Sigmoid colon (tissue), 6 donors: ENCODE measurements at regions not wholly inside any gene's neighbourhood (a gene's known extent, or its start where the extent isn't known, plus 50 kb on each side); places are given as distances from the start of the nearest gene placed in this dataset.

ENCODE experiments used
- DNase-seq: peaks from one replicate; pipeline ENCODE4 v3.0.0-alpha.2; 2019
- H3K27ac ChIP-seq, 4 donors: fragments of 200-600 bp; sonication (generic); one replicate each; pipeline ENCODE4 v1.5.1; 2016 to 2019; ENCODE audit warnings: mild to moderate bottlenecking in 1 of 4
- H3K27me3 ChIP-seq, 3 donors: fragments of 200-600 bp; sonication (generic); one replicate each; pipeline ENCODE4 v1.5.1; 2019; ENCODE audit warnings: mild to moderate bottlenecking in 1 of 3
- H3K36me3 ChIP-seq, 4 donors: fragments of 200-600 bp; sonication (generic); one replicate each; pipeline ENCODE4 v1.5.1; 2016 to 2019
- H3K4me1 ChIP-seq, 4 donors: fragments of 200-600 bp; sonication (generic); one replicate each; pipeline ENCODE4 v1.5.1; 2017 to 2019
- H3K4me3 ChIP-seq, 4 donors: fragments of 200-600 bp; sonication (generic); one replicate each; pipeline ENCODE4 v1.5.1; 2017 to 2019; ENCODE audit warnings: mild to moderate bottlenecking in 2 of 4, moderate library complexity in 1 of 4
- H3K9me3 ChIP-seq, 4 donors: fragments of 200-600 bp in 3 of 4; sonication (generic) in 3 of 4; one replicate each; pipeline versions ENCODE4 v1.5.1 to v1.6.1; 2013 to 2019
- CTCF ChIP-seq, 4 experiments: fragments of 450-650 bp in 3 of 4; fragments of 200-600 bp in 1 of 4; IDR thresholded peaks; one replicate each; pipeline ENCODE4 v1.5.1; 2016 to 2019; ENCODE audit warnings: antibody characterized with exemption in 4 of 4, mild to moderate bottlenecking in 3 of 4, moderate library complexity in 2 of 4
- EP300 ChIP-seq, 4 donors: sonication (generic); formaldehyde crosslinking; IDR thresholded peaks; one replicate each; pipeline ENCODE4 v1.6.1; 2017; ENCODE audit warnings: antibody characterized with exemption in 4 of 4
- POLR2A ChIP-seq, 2 donors: fragments of 450-650 bp; IDR thresholded peaks; one replicate each; pipeline ENCODE4 v1.6.1; 2016; ENCODE audit warnings: antibody characterized with exemption in 2 of 2, mild to moderate bottlenecking in 2 of 2, moderate library complexity in 2 of 2
- POLR2AphosphoS5 ChIP-seq, 4 donors: sonication (generic); formaldehyde crosslinking; IDR thresholded peaks; one replicate each; pipeline ENCODE4 v1.6.1; 2017; ENCODE audit warnings: antibody characterized with exemption in 4 of 4
- WGBS, 2 donors: extraction: QIAGEN DNeasy Blood & Tissue Kit; methylation state at CpG; one replicate each; pipeline ENCODE4 v1.1.7; 2013; 5-methylcytosine and 5-hydroxymethylcytosine counted together
- intact Hi-C: fragments of 100-400 bp; cut with DNase I; formaldehyde crosslinking; loops from one replicate; pipeline ENCODE4 v1.15.1; 2023
- donor health status: healthy with polysubstance abuse.
- donor health status: healthy.

DNA sequence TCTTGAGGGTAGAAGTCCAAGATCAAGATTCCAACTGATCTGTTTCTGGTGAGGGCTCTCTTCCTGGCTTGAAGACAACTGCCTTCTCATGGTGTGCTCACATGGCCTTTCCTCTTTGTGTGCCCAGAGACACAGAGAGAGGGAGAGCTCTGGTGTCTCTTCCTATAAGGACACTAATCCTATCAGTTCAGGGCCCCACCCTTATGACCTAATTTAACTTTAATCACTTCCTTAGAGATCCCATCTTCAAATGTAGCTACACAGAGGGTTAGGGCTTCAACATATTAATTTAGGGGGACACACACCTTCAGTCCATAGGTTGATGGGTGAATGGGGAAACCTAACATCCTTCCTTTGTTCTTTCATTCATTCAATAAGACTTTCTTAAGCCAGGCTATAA lies 144.6 kb downstream of the MN1 start:
- no peak overlapping the region for H3K27ac ChIP-seq
- intact Hi-C loops, result no loop called here
- peaks cover 0 to under 1% (median 0%) of the 10 kb centered on the region in 4 donors for H3K4me1 ChIP-seq
- TF ChIP-seq POLR2AphosphoS5 (IDR thresholded peaks at IDR 0.05) (no peak), POLR2A (IDR thresholded peaks at IDR 0.05) (no peak), EP300 (IDR thresholded peaks at IDR 0.05) (no peak), CTCF (IDR thresholded peaks at IDR 0.05) (no peak)
- no peaks in the 10 kb centered on the region for H3K27me3 ChIP-seq
- no peak overlapping the region for H3K4me3 ChIP-seq
- H3K36me3 ChIP-seq, result no peaks in the 10 kb centered on the region
- no peak for DNase-seq
- peaks cover 0 to 4% (median under 1%) of the 10 kb centered on the region in 4 donors for H3K9me3 ChIP-seq

- no peak overlapping the region for H3K4me3 ChIP-seq
- no peak for DNase-seq
- H3K9me3 ChIP-seq, result peaks cover 0 to 4% (median under 1%) of the 10 kb centered on the region in 4 donors
- no peaks in the 10 kb centered on the region for H3K27me3 ChIP-seq
- H3K36me3 ChIP-seq, result no peaks in the 10 kb centered on the region
- H3K4me1 ChIP-seq, result peaks cover 0 to 9% (median 7%) of the 10 kb centered on the region in 4 donors
- TF ChIP-seq POLR2A (IDR thresholded peaks at IDR 0.05), result no peak
- intact Hi-C loops, result no loop called here
- 88 to 90% methylated on average over 10 of the region's 10 CpGs for WGBS, 2 donors
- H3K27ac ChIP-seq, result no peak overlapping the region
Observed at GRCh38 chr22:27660306-27660705, 141.2 kb downstream of the MN1 start.

DNA sequence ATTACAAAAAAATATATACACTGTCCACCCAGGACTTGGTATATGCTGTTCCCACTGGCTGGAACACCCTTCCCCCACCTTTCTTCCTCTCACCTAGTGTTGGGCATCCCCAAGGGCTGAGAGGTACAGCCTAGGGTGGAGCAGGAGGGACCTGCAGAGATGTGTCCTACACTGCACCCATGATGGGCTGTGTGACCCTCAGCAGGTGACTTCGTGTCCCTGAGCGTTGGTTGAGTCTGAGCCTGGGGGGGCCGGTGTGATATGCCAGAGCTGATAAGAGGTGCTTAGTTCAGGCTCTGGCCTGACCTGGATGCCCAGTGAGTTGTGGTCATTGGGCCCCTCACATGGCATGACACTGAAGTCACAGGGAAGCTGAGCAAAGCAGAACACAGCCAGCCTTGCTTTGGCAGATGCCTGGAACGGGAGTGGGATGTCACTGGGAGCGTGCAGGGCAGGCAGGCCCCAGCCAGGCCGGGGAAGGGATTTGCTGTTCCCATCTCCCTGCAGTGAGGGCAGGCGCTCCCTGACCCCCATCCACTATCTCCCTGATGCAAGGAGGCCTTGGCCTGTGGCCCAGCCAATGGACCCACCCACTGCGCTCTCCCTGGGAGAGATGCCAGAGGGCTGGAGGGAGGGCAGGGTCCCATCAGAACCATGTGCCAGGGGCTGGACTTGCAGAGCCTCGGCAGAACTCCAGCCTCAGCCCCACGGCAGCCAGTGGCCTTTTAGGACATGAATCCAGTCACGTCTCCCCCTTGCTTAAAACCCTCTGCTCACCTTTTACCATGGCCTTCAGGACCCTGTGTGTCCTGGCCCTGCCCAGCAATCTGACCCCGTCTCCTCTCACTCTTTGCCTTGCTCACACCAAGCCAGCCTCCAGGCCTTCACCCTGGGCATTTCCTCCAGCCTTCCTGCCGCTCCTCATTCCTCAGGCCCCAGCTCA lies 138.9 kb downstream of the MN1 start:
- Histone ChIP-seq H3K9me3 (peaks cover 0 to 5% (median 2%) of the 10 kb centered on the region in 4 donors), H3K36me3 (no peaks in the 10 kb centered on the region), H3K4me3 (no peak overlapping the region), H3K27me3 (no peaks in the 10 kb centered on the region), H3K4me1 (peaks cover 0 to 9% (median 7%) of the 10 kb centered on the region in 4 donors), H3K27ac (no peak overlapping the region)
- WGBS, 2 donors, result 38 to 74% methylated on average over 13 of the region's 13 CpGs
- intact Hi-C loops, result no loop called here
- DNase-seq, result no peak
- TF ChIP-seq EP300 (IDR thresholded peaks at IDR 0.05) (no peak), POLR2A (IDR thresholded peaks at IDR 0.05) (no peak), POLR2AphosphoS5 (IDR thresholded peaks at IDR 0.05) (no peak), CTCF (IDR thresholded peaks at IDR 0.05) (no peak)

- DNase-seq, result no peak
- TF ChIP-seq POLR2AphosphoS5 (IDR thresholded peaks at IDR 0.05) (no peak), EP300 (IDR thresholded peaks at IDR 0.05) (no peak), POLR2A (IDR thresholded peaks at IDR 0.05) (no peak), CTCF (IDR thresholded peaks at IDR 0.05) (no peak)
- Histone ChIP-seq H3K36me3 (no peaks in the 10 kb centered on the region), H3K27me3 (no peaks in the 10 kb centered on the region), H3K4me3 (no peak overlapping the region), H3K9me3 (peaks cover 0 to 5% (median 2%) of the 10 kb centered on the region in 4 donors), H3K27ac (no peak overlapping the region), H3K4me1 (peaks cover 0 to 9% (median 7%) of the 10 kb centered on the region in 4 donors)
- intact Hi-C loops, result no loop called here
- 49 to 51% methylated on average over 5 of the region's 5 CpGs for WGBS, 2 donors
Observed at GRCh38 chr22:27663812-27664211, 137.7 kb downstream of the MN1 start.

GRCh38 chr22:27666272-27666997 lies 135.1 kb downstream of the MN1 start:
- Histone ChIP-seq H3K4me3 (no peak overlapping the region), H3K36me3 (no peaks in the 10 kb centered on the region), H3K4me1 (peaks cover 0 to 19% (median 12%) of the 10 kb centered on the region in 4 donors), H3K27ac (no peak overlapping the region), H3K9me3 (peaks cover 0 to 5% (median 2%) of the 10 kb centered on the region in 4 donors), H3K27me3 (peaks cover 0 to 9% (median 3%) of the 10 kb centered on the region in 3 donors)
- no peak for DNase-seq
- TF ChIP-seq POLR2A (IDR thresholded peaks at IDR 0.05), result no peak
- no peak for TF ChIP-seq EP300 (IDR thresholded peaks at IDR 0.05)
- intact Hi-C loops, result no loop called here
- 76 to 87% methylated on average over 4 of the region's 4 CpGs for WGBS, 2 donors
